22Rv1 (cell line): ENCODE measurements at regions not wholly inside any gene's neighbourhood (a gene's known extent, or its start where the extent isn't known, plus 50 kb on each side); places are given as distances from the start of the nearest gene placed in this dataset.

Experiments
- H3K27ac ChIP-seq: fragments of 450-650 bp; 2 replicates; pipeline ENCODE4 v1.5.1; 2017
- CTCF ChIP-seq: fragments of 450-650 bp; IDR thresholded peaks from 2 replicates; pipeline ENCODE4 v1.5.1; 2017; ENCODE audit warnings: mild to moderate bottlenecking
- ZFX ChIP-seq: fragments of 450-650 bp; IDR thresholded peaks from 2 replicates; pipeline ENCODE4 v1.6.1; 2017; ENCODE audit warnings: antibody characterized with exemption, borderline replicate concordance

GRCh38 chr4:181151856-181152255, 1091.3 kb upstream of the TENM3 start:
- TF ChIP-seq ZFX (no peak), CTCF (no peak)
- no peak overlapping the region for H3K27ac ChIP-seq

- no peak for TF ChIP-seq CTCF
- no peak for TF ChIP-seq ZFX
- no peak overlapping the region for H3K27ac ChIP-seq
Measured at GRCh38 chr4:181157647-181158046, 1085.6 kb upstream of the TENM3 start.

- H3K27ac ChIP-seq: no peak overlapping the region
- TF ChIP-seq CTCF (no peak), ZFX (no peak)
Measured at GRCh38 chr4:181158971-181159370, 1084.2 kb upstream of the TENM3 start.

GRCh38 chr4:181161669-181162068, 1081.5 kb upstream of the TENM3 start:
- H3K27ac ChIP-seq: no peak overlapping the region
- TF ChIP-seq CTCF (no peak), ZFX (no peak)

GRCh38 chr4:181162266-181162665, 1080.9 kb upstream of the TENM3 start:
- TF ChIP-seq CTCF: no peak
- no peak for TF ChIP-seq ZFX
- H3K27ac ChIP-seq: no peak overlapping the region

- TF ChIP-seq ZFX (no peak), CTCF (no peak)
- no peak overlapping the region for H3K27ac ChIP-seq
Measured at GRCh38 chr4:181162676-181163075, 1080.5 kb upstream of the TENM3 start.

GRCh38 chr4:181166742-181167399, 1076.3 kb upstream of the TENM3 start:
- TF ChIP-seq ZFX (no peak), CTCF (no peak)

More at GRCh38 chr4:181166742-181167399, 1076.3 kb upstream of the TENM3 start:
- no peak overlapping the region for H3K27ac ChIP-seq
